ENCODE measurements at regions not wholly inside any gene's neighbourhood (a gene's known extent, or its start where the extent isn't known, plus 50 kb on each side); places are given as distances from the start of the nearest gene placed in this dataset.
A peak's percentile ranks its signal among the peaks of the same experiment; 100 is the strongest.
"Not testable (repeated sequence)": the region's sequence is repeated elsewhere in the genome, so short reads cannot be mapped to it uniquely, and the experiment has no call there.

GRCh38 chr6:50520326-50521266, 192.7 kb upstream of the TFAP2D start:
- DNase-seq: no peak

GRCh38 chr6:50524341-50524740, 189.0 kb upstream of the TFAP2D start:
- no peak for DNase-seq

DNA sequence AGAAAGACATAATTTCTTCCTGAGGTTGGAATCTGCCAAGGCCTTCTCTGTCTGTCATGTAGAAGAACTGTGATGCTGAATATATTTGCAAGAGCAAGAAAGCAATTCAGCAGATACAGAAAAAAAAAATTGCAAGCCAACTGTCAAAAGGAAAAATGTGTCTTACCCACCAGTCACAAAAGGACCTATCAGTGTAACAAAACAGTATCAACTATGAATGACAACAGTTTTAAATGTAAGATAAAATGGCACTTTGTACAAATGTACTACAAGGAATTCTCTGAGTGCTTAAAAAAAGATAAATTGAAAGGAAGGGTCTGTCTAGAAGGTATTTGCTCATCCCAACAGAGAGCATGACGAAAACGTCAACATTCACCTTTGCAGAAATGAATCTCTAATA, 185.3 kb upstream of the TFAP2D start:
- DNase-seq: no peak

DNA sequence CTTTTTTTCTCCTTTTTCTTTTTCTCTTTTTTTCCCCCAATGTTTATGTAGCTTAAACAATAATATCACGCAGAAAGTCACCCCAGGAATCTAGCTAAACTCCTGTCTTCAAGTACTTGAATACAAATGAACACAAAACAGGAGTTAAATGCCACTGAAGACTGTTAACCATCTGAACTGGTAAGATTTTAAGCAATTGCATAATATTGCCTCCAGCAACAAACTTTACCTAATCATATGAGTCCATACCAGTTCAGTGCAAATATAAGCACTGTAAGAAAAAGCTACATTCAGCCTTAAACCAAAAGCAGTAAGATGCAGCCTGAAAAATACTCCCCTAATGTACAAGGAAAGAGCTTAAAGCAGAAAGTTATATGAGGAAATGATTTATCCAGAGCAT, 173.9 kb upstream of the TFAP2D start:
- DNase-seq: no peak

DNA sequence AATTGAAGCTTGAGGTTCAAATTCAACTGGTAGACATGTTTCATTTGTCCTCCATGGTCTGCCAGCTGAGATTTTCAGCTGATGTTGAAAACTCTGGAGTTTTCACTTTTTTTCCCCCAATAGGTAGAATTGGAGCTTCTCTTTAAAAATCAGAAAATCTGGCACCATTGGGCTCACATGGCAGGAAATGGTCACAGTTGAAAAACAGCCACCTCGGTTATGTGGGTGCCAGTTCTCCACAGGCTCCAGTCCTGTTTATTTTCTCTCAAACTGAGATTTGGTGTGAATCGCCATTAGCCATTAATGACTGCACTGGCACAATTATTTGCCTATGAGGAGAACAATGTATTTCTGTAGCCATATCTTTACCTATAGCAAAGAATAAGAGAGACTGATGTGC, 171.4 kb upstream of the TFAP2D start:
- DNase-seq: no peak

DNA sequence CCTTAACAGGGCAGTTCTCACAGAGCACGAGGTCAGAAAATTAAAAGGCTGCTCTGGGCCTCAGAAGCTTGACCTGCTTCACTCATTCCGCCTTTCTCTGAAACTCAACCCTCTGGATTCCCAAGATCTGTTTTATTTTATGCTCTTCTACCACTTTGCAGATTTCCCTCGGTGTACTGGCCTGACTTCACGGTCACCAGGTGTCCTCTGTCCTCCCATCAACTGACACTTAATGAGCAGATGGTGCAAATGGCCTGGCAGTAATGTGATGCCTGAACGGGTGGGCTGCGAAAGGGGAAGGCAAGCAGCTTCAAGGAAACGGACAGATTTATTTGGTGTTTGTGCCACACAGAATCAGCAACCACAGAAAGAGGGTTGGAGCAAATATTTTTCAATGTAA, 169.7 kb upstream of the TFAP2D start:
- no peak for DNase-seq

DNA sequence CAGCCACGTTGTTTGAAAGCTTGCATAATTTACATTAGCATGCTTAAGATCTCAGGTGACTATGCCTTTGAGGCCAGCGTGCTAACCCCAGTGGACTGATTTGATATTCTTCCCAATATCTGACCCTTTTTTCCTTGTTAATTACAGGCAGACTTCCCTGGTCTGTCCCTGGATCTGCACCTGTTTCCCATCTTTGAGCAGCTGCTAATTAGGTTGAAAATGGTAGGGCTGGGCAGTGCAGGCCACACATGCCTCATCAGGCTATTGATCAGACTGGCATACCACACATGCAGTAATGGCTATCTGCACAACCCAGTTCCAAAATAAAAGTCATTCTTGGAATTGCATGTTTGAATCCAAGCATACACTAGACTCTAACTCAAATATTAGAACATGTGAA, 164.3 kb upstream of the TFAP2D start:
- DNase-seq: no peak

DNA sequence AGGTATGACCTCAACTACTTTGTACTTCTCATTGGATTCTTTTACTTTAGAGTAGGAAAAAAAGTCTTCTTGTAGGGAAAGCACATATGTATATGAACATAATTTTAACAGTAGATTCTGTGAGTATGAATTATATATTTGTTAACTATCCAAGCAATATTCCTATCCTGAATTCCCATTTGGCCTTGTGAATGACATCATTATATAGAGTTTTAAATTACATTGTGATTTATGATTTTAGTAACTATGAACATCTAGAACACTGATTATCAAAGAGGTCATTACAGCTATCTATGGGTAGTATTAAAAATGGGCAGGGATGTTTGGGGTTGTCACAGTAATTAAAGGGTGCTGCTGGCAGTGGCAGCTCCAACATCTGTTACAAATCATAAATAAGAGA, 163.9 kb upstream of the TFAP2D start:
- no peak for DNase-seq

DNA sequence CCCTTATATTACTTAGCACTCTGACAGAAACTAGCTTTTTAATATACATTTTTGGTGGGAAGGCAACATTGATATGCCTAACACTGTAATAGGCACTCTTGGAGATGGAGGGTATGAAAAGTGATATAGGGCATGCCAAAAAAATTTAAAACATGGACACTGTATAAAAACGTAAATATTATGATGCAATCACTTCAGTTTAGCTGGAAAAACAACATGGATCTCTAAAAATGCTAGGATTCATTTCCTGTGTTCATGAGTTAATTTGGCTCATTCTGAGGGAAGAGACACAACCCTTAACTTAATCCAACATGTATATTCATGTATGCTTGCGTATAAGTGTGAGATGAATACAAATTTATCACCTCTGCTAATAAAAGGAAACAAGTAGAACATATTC, 157.3 kb upstream of the TFAP2D start:
- DNase-seq: no peak

GRCh38 chr6:50565004-50565403, 148.3 kb upstream of the TFAP2D start:
- DNase-seq: no peak

GRCh38 chr6:50571230-50571629, 142.1 kb upstream of the TFAP2D start:
- DNase-seq: not testable (repeated sequence)

DNA sequence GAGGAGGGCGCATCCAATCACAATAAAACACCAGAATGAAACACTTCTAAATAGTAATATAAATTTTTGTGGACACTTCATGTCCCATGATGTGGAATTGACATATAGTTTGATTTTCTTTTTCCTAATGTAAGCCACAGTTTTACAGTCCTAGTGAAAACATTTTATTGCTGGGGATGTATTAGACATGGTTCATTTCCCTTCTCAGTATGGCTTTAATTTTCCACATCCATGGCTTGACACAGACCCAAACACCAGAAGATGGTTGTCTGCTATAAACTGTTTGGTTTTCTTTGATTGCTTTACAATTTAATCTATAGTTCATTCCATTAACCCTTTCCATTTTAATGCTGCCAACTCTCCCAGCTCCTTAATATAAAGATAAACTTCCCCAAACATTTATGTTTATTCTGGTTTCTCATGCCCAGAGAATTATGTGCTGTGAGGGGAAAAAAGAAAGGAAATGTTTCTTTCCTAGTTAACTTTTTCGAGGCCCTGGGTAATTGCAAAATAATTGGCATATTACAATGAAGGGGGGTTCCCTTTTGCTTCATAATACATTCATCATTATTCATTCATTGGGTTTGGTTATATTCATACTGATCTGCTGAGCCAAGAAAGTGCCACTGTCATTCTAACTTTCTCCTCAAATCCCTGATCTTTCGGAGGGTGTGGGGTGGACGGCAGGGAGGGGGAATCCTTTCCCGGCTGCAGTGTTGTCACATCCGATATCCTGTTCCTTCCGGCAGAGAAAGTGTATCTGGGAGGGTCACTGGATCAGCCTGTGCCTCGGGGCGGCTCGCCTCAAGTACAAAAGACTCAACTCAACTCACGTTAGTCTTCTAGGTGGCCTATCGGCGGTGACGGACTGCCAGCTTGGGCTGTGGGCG, 127.6 kb upstream of the TFAP2D start:
- no peak for DNase-seq

- no peak for DNase-seq
These were observed 127.0 kb upstream of the TFAP2D start for GRCh38 chr6:50586331-50586675.

DNA sequence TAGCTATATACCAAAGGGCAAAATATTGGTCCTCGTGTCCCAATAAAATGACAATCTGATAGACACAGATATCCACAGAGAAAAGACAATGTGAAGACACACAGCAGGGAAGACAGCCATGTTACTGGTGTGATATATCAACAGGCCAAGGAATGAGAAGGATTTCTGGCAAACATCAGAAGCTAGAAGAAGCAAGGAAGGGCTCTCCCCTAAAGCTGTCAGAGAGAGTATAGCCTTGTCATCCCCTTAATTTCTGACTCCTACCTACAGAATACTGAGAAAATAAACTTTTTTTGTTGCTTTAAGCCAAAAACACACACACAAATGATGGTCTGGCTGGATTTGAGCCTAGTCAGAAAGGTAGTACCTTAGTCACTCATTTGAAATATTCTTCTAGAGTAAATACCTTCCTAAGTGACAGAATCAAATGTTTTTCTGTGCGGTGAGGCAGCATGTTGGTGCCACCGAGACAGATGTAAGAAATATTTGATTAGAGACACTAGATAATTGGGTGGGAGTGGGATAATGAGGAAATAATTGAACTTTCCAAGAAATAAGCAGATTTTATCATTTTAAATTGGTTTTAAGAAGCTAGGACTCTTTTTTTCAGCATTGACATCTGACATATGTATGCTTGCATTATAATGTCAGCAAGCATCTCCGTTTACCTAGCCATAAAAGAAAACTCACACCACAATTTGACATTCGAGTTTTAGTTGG, 123.4 kb upstream of the TFAP2D start:
- no peak for DNase-seq

- DNase-seq: no peak
These were observed 122.2 kb upstream of the TFAP2D start for GRCh38 chr6:50591135-50591534.

DNA sequence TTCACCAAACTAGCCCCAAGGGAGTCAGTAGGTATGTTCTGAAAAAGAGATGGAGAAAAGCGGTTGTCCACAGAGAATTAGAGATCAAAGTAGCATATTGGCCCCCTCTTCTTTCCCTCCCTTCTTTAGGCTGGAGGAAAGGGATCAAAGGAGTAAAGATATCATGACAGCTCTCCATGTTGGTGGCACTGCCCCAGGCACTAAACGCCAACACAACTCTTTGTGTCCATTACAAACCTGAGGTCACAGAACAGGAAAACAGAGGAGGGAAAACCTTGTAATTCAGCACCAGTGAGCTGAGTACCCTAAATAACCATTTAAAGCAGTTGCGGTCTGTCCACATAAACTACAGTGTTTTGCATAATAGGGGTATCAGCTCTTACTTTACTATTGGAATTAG, 113.0 kb upstream of the TFAP2D start:
- no peak for DNase-seq

DNA sequence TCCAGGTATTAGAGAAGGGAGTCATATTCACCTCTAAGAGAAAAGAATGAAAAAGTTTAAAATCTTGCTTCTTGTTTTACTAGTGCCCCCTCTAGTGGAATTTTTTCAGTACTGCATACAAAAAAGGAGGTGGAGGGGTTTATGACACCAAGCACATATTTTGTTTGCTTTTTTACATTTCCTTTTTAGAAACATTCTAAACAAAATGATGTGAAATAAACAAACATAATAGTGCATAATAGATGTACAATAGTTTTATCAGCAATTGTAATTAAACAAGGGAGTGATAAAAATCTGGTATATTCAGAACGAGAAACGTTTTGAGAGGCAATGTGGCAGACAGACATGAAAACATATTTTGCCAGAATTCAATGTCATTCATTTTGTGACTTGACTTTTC, 111.0 kb upstream of the TFAP2D start:
- peak; percentile 78 for DNase-seq

DNA sequence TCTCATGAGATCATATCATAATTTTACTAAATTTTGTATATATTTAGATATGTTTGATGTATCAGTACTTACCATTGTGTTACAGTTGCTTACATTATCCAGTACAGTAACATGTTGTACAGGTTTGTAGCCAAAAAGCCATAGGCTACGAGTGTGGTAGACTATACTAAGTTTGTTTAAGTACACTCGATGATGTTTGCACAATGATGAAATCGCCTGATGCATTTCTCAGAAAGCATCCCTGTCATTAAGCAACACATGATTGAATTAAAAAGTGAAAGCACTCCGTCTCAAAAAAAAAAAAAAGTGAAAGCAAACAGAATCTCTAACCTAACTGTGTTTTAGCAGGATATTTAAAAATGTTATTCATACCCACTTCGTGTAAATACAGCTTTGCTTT, 104.9 kb upstream of the TFAP2D start:
- DNase-seq: peak; percentile 81

GRCh38 chr6:50610562-50610961, 102.8 kb upstream of the TFAP2D start:
- peak; percentile 48 for DNase-seq

DNA sequence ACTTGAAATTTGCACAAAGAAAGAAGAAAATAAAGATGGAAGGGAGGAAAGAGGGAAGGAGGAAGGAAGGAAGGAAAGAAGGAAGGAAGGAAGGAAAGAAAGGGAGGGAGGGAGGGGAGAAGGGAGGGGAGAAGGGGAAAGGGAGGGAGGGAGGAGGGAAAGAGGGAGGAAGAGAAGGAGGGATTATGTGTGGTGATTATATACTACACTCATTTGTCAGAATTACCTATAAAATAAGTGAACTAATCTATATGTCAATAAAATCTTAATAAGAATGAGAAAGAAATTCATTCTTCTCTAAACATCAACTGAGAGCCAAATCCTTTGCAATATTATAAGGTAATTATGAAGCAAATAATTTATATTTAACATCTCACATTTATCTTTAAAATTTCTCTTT, 77.9 kb upstream of the TFAP2D start:
- no peak for DNase-seq

DNA sequence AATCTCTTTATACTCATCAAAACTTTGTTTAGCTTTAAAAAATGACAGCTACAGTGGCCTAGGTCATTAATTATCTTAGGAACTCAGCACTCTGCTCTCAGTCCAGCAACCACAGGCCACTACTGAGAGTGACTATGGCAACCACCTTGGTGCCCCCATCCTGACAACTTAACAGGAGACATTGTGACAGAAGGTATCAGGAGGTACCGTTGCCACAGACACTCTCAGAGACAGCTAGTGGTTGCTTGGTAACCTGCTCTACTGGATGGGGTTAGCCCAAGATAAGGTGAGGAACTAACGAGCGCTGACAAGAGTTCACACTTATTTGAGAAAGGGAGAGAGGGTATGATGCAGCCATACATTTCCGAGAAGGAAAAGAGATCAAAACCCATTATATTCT, 76.1 kb upstream of the TFAP2D start:
- no peak for DNase-seq

DNA sequence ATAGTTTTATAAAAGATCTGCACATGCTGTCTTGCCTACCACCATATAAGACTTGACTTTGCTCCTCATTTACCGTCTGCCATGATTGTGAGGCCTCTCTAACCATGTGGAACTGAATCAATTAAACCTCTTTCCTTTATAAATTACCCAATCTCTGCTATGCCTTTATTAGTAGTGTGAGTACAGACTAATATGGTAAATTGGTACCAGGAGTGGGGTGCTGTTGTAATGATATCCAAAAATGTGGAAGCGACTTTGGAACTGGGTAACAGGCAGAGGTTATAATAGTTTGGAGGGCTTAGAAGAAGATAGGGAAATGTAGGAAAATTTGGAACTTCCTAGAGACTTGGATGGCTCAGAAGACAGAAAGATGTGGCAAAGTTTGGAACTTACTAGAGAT, 64.2 kb upstream of the TFAP2D start:
- no peak for DNase-seq

- DNase-seq: peak; percentile 49
These were observed 60.1 kb upstream of the TFAP2D start for GRCh38 chr6:50653253-50653652.

Measured in DMS53 (cell line).